SJSA1 (cell line): ENCODE measurements at regions not wholly inside any gene's neighbourhood (a gene's known extent, or its start where the extent isn't known, plus 50 kb on each side); places are given as distances from the start of the nearest gene placed in this dataset.
"Not testable (repeated sequence)": the region's sequence is repeated elsewhere in the genome, so short reads cannot be mapped to it uniquely, and the experiment has no call there.

Experiments used
- DNase-seq, 2 experiments: peaks; one replicate each; pipeline ENCODE4 v3.0.0-alpha.2; 2015 to 2020; ENCODE audit warnings: low spot score in 2 of 2, low read depth in 1 of 2
- H3K27ac ChIP-seq: fragments of 250-450 bp; sonication (Bioruptor Pico); 2 replicates; pipeline ENCODE4 v1.5.1; 2020; ENCODE audit warnings: mild to moderate bottlenecking, moderate library complexity
- H3K27me3 ChIP-seq: fragments of 250-450 bp; sonication (Bioruptor Pico); replicated peaks from 2 replicates; pipeline ENCODE4 v1.5.1; 2020; ENCODE audit warnings: mild to moderate bottlenecking, moderate library complexity
- H3K36me3 ChIP-seq: fragments of 250-450 bp; sonication (Bioruptor Pico); 2 replicates; pipeline ENCODE4 v1.5.1; 2020; ENCODE audit warnings: mild to moderate bottlenecking
- H3K4me1 ChIP-seq: fragments of 250-450 bp; sonication (Bioruptor Pico); replicated peaks from 2 replicates; pipeline ENCODE4 v1.6.1; 2021; ENCODE audit warnings: mild to moderate bottlenecking
- H3K4me3 ChIP-seq: fragments of 250-450 bp; sonication (Bioruptor Pico); 2 replicates; pipeline ENCODE4 v1.5.1; 2020; ENCODE audit warnings: mild to moderate bottlenecking
- H3K9me3 ChIP-seq: fragments of 250-450 bp; sonication (Bioruptor Pico); replicated peaks from 2 replicates; pipeline ENCODE4 v1.5.1; 2020; ENCODE audit warnings: mild to moderate bottlenecking

DNA sequence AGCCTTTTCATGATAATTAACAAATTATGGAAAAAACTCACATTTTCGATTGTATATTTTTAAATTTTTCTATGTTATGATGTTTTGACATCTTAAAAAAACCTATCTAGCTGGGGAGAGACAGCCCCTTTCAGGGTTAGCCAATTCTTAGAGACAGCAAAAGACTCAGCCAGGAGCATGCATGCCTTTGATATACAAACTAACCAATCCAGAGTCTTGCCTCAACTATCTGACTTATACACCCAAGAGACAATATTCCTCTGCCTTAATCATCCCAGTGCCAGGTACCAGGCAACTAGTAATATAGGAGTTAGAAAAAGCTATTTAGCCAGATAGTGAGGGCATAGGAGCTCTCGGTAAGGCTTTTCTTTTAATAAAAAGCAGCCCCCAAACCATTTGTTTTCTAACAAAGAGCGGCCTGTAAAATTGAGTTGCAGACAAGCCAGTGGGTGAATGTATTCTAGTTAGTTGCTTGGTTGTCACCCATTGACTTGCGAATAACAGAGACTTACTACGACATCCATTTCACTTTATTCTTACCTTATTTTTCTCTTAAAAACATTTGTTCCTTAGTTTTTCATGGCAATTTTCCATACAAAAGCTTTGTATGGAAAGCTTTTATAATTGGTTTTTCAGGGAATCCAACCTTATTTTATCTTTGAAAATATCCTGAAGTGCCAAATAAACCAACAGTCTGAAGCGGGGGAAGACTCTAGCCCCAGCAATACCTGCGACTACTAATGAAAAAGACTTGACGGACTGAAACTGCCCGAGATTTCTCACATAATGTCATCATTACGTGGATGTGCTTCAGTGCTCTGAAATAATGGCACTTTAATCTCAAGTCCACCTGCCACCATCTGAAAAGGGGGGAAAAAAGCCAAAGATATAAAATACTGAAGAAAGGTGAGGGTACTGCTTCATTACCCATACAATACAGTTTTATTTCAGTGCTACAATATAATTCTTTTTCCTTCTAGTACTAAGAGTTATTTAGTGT lies 64.6 kb upstream of the ATP2C1 start:
- 0 out of 2 replicates have a peak, but pooled peaks cover 4% of the 10 kb centered on the region for H3K27me3 ChIP-seq
- no peak for DNase-seq
- no peak overlapping the region for H3K27ac ChIP-seq
- no peaks in the 10 kb centered on the region for H3K9me3 ChIP-seq
- no peaks in the 10 kb centered on the region for H3K36me3 ChIP-seq
- H3K4me1 ChIP-seq, result no peaks in the 10 kb centered on the region
- H3K4me3 ChIP-seq, result no peak overlapping the region

DNA sequence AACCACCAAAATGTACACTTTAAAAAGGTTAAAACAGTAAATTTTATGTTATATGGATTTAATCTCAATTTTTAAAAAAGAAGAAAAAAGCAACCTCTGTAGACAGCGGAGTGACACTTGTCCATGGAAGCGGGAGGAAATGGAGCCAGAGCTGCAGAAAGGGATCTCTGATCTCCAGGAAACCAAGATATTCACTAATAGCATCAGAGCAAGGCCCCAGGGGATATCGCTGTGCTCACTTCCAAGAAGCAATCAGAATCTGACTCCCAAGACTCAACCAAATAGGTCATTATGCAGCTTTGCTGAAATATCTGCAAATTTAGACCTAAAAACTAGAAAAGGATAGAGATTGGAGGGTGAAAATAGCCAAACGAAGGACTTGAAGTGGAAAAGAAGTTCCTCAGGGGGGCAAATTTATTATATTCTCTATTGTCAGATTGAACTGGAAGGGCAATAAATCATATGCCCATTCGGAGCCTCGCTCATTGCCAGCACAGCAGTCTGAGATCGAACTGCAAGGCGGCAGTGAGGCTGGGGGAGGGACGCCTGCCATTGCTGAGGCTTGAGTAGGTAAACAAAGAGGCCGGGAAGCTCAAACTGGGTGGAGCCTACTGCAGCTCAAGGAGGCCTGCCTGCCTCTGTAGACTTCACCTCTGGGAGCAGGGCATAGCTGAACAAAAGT lies 62.0 kb upstream of the ATP2C1 start:
- Histone ChIP-seq H3K9me3 (no peaks in the 10 kb centered on the region), H3K4me3 (no peak overlapping the region), H3K4me1 (no peaks in the 10 kb centered on the region), H3K36me3 (no peaks in the 10 kb centered on the region), H3K27ac (no peak overlapping the region), H3K27me3 (0 out of 2 replicates have a peak, but pooled peaks cover 4% of the 10 kb centered on the region)
- DNase-seq, result no peak

DNA sequence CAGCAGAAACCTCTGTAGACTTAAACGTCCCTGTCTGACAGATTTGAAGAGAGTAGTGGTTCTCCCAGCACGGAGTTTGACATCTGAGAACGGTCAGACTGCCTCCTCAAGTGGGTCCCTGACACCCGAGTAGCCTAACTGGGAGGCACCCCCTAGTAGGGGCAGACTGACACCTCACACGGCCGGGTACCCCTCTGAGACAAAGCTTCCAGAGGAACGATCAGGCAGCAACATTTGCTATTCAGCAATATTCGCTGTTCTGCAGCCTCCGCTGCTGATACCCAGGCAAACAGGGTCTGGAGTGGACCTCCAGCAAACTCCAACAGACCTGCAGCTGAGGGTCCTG lies 61.5 kb upstream of the ATP2C1 start:
- H3K27me3 ChIP-seq, H3K9me3 ChIP-seq: not testable (repeated sequence)

DNA sequence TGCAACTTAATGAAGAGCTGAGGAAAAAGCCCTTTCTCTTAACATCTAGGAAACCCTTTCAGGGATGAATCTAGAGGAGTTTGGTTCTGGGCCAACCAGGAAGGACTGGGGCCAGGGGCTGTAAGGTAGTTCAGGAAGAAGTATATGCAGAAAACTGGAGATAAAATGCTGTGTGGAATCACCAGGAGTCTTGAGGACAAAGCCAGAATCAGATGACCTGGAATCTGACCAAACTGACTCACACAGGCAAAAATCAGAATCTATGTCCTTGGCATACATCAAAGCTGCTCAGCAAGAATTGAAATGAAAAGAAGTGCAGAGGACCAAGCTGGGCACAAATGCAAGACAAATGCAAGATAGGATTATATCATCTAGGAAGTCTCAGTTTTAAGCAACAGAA lies 59.4 kb upstream of the ATP2C1 start:
- no peaks in the 10 kb centered on the region for H3K4me1 ChIP-seq
- H3K27ac ChIP-seq, result no peak overlapping the region
- no peak for DNase-seq
- no peaks in the 10 kb centered on the region for H3K36me3 ChIP-seq
- no peak overlapping the region for H3K4me3 ChIP-seq
- H3K9me3 ChIP-seq, result no peaks in the 10 kb centered on the region
- 0 out of 2 replicates have a peak, but pooled peaks cover 9% of the 10 kb centered on the region for H3K27me3 ChIP-seq

More for the DNA sequence above, 61.5 kb upstream of the ATP2C1 start:
- not testable (repeated sequence) for H3K4me3 ChIP-seq, H3K27ac ChIP-seq, H3K4me1 ChIP-seq, DNase-seq, H3K36me3 ChIP-seq

DNA sequence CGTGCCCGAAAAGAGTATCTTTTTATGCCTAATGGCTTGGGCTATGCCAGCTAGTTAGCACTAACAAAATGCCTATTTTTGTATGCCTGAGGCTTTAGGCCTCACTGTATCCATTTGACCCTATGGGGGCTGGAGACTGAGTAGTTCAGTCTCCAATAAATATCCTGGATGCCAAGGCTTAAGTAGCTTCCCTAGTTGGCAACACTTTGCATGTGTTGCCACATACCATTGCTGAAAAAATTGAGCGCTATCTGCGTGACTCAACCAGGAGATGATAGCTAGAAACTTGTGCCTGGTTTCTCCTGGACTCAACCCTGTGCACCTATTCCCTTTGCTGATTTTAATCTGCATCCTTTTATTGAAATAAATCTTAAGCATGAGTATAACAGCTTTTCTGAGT lies 58.4 kb upstream of the ATP2C1 start:
- Histone ChIP-seq H3K36me3 (no peaks in the 10 kb centered on the region), H3K27ac (no peak overlapping the region), H3K4me1 (no peaks in the 10 kb centered on the region), H3K9me3 (no peaks in the 10 kb centered on the region), H3K4me3 (no peak overlapping the region), H3K27me3 (0 out of 2 replicates have a peak, but pooled peaks cover 5% of the 10 kb centered on the region)
- no peak for DNase-seq

DNA sequence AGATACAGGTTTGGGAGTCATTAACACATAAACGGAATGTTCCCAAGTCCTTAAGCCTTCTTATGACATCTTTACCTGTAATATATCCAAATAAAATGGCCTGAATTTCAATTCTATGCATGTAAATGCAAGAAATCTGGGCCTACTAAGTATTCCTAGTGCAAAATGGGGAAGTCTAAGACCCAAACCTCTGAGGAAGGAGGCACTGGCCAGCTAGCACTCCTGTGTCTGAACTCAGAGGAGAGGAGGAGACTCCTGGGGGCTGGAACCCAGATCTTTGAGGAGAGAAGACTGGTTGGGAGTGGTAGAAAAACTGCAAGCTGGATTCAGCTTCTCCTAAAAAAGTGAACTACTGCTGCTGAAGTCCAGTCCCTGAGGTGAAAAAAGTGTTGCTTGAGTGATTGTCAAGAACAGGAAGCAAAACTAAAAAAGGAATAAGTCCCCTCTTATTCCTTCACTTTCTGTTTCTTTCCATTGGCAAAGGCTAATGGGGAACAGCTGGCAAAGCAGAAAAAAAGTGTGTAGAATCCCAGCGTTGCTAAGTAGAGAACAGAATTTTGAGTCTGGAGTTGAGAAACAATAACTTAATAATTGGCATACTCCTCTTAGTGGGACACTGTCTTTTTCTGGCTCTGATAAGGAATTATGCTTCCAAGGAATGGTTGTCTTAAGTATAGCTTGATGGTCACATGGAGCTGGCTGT lies 54.8 kb upstream of the ATP2C1 start:
- DNase-seq, result no peak
- no peak overlapping the region for H3K27ac ChIP-seq
- H3K4me1 ChIP-seq, result no peaks in the 10 kb centered on the region
- H3K36me3 ChIP-seq, result no peaks in the 10 kb centered on the region
- H3K4me3 ChIP-seq, result no peak overlapping the region
- no peaks in the 10 kb centered on the region for H3K9me3 ChIP-seq
- 0 out of 2 replicates have a peak, but pooled peaks cover 5% of the 10 kb centered on the region for H3K27me3 ChIP-seq

DNA sequence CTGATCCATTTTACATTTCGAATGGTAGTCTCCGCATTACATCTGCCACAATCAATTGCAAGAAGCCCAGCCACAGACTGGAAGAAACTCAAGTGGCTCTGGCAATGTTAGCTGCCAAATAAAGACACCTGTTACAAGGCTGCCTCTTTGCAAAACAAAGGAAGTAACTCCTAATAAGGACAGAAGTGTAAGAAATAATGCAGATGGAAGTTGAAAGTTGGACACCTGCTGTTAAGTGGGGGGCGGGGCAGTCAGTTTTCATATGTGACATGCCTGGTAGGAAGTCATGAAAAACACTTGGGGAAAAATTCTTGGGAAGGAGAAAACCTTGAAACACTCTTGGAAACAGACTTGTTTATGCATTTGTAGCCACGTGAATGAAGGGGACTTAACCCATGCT lies 54.1 kb upstream of the ATP2C1 start:
- Histone ChIP-seq H3K4me1 (no peaks in the 10 kb centered on the region), H3K9me3 (no peaks in the 10 kb centered on the region), H3K4me3 (no peak overlapping the region), H3K27ac (no peak overlapping the region), H3K36me3 (no peaks in the 10 kb centered on the region), H3K27me3 (0 out of 2 replicates have a peak, but pooled peaks cover 5% of the 10 kb centered on the region)
- DNase-seq, result no peak

DNA sequence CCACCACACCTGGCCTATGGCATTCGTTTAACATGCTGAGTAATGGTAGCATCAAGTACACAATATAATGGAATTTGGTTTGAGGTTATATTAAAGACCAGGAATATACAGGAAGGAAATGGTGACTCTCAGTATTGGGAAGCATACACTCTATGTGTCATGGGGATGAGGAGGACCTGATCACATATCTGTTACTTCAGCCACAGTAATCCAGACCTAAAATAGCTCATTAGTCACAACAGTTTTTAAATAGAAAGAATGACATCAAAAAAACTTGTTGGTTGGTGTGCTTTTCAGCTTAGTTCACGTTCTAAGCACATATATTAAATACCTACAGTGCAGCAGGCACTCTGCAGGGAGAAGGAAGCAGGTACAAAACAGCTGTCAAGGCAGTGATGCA lies 52.5 kb upstream of the ATP2C1 start:
- H3K4me3 ChIP-seq, result no peak overlapping the region
- H3K9me3 ChIP-seq, result no peaks in the 10 kb centered on the region
- DNase-seq, result no peak
- H3K36me3 ChIP-seq, result no peaks in the 10 kb centered on the region
- H3K27me3 ChIP-seq, result 0 out of 2 replicates have a peak, but pooled peaks cover 5% of the 10 kb centered on the region
- H3K4me1 ChIP-seq, result no peaks in the 10 kb centered on the region
- H3K27ac ChIP-seq, result no peak overlapping the region

DNA sequence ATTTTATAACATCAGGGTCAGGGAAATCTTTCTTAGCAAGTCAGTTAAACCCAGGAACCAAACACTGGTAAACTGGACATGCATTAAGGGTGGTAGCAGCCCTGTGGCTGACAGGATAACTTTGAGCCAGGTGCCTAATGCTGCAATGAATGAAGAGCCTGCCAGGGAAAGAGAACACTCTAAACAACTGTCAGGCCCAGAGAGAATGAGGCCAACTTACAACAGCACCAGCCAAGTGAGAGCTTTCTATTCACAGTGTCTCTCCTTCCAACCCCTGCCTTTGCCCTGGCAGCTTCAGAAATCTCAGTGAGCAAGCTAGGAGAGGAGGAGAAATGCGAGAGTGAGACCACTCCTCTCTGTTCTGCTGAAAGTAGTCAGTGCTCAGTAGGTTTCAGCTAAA lies 50.4 kb upstream of the ATP2C1 start:
- no peaks in the 10 kb centered on the region for H3K9me3 ChIP-seq
- H3K27ac ChIP-seq, result no peak overlapping the region
- no peaks in the 10 kb centered on the region for H3K36me3 ChIP-seq
- no peaks in the 10 kb centered on the region for H3K27me3 ChIP-seq
- DNase-seq, result no peak
- no peaks in the 10 kb centered on the region for H3K4me1 ChIP-seq
- no peak overlapping the region for H3K4me3 ChIP-seq
